ENCODE measurements at regions not wholly inside any gene's neighbourhood (a gene's known extent, or its start where the extent isn't known, plus 50 kb on each side); places are given as distances from the start of the nearest gene placed in this dataset.

- ATAC-seq = peak; percentile 47 to 86 (median 78)
- no peaks in the 10 kb centered on the region for H3K9me3 ChIP-seq
- no peaks in the 10 kb centered on the region for H3K36me3 ChIP-seq
- no peak overlapping the region for H3K4me3 ChIP-seq
- peaks cover 0 to 25% (median 12%) of the 10 kb centered on the region in 7 donors for H3K27me3 ChIP-seq
- TF ChIP-seq CTCF (IDR thresholded peaks at IDR 0.05) = peak; percentile 38 to 74 (median 68)
- peaks cover 0 to 10% (median 0%) of the 10 kb centered on the region in 9 donors for H3K4me1 ChIP-seq
- no peak overlapping the region for H3K27ac ChIP-seq
- 29 to 31% methylated on average over 15 of the region's 15 CpGs for WGBS, 2 donors
- intact Hi-C loops (cut with DNase I) = loop anchor here in 8 of 10 donors (1.0 to 10.0 kb wide), 4 partner anchors 114 to 117 kb away; no protein-coding TSS in a partner anchor
- DNase-seq = peak; percentile 54 to 64
Measured at GRCh38 chr10:2927958-2928840, 139.1 kb upstream of the PFKP start.

GRCh38 chr10:2926918-2927660 is 140.3 kb upstream of the PFKP start:
- ATAC-seq = no peak
- Histone ChIP-seq H3K27me3 (peaks cover 0 to 24% (median 13%) of the 10 kb centered on the region in 7 donors), H3K9me3 (no peaks in the 10 kb centered on the region), H3K4me1 (peaks cover 0 to 10% (median 0%) of the 10 kb centered on the region in 9 donors), H3K4me3 (no peak overlapping the region), H3K36me3 (no peaks in the 10 kb centered on the region), H3K27ac (no peak overlapping the region)
- intact Hi-C loops (cut with DNase I) = loop anchor here in 3 of 10 donors (5.0 to 10.0 kb wide), 2 partner anchors 115 to 118 kb away; no protein-coding TSS in a partner anchor
- 73 to 85% methylated on average over 9 of the region's 9 CpGs for WGBS, 2 donors
- no peak for TF ChIP-seq CTCF (IDR thresholded peaks at IDR 0.05)
- DNase-seq = no peak

GRCh38 chr10:2925631-2926030 is 141.7 kb upstream of the PFKP start:
- Histone ChIP-seq H3K9me3 (no peaks in the 10 kb centered on the region), H3K27ac (no peak overlapping the region), H3K4me1 (peaks cover 0 to 10% (median 0%) of the 10 kb centered on the region in 9 donors), H3K4me3 (no peak overlapping the region), H3K36me3 (no peaks in the 10 kb centered on the region), H3K27me3 (peaks cover 0 to 24% (median 16%) of the 10 kb centered on the region in 7 donors)
- peak; percentile 24 to 60 for DNase-seq
- ATAC-seq = peak in 6 of 8 donors; percentile 34 to 74 (median 54)
- intact Hi-C loops (cut with DNase I) = loop anchor here in 3 of 10 donors (5.0 to 10.0 kb wide), 2 partner anchors 117 to 119 kb away; no protein-coding TSS in a partner anchor
- TF ChIP-seq CTCF (IDR thresholded peaks at IDR 0.05) = no peak
- WGBS, 2 donors = 41 to 52% methylated on average over 7 of the region's 7 CpGs

- Histone ChIP-seq H3K27ac (no peak overlapping the region), H3K4me3 (no peak overlapping the region), H3K27me3 (peaks cover 0 to 24% (median 16%) of the 10 kb centered on the region in 7 donors), H3K9me3 (no peaks in the 10 kb centered on the region), H3K4me1 (peaks cover 0 to 10% (median 0%) of the 10 kb centered on the region in 9 donors), H3K36me3 (no peaks in the 10 kb centered on the region)
- intact Hi-C loops (cut with DNase I) = loop anchor here in 1 of 10 donors (10.0 kb wide), 1 partner anchor 120 kb away; no protein-coding TSS in a partner anchor
- DNase-seq (no peak), ATAC-seq (no peak)
- TF ChIP-seq CTCF (IDR thresholded peaks at IDR 0.05) = no peak
- WGBS, 2 donors = 84 to 86% methylated on average over 10 of the region's 10 CpGs
Measured at GRCh38 chr10:2924431-2924830, 142.9 kb upstream of the PFKP start.
